ENCODE measurements at regions not wholly inside any gene's neighbourhood (a gene's known extent, or its start where the extent isn't known, plus 50 kb on each side); places are given as distances from the start of the nearest gene placed in this dataset.

DNA sequence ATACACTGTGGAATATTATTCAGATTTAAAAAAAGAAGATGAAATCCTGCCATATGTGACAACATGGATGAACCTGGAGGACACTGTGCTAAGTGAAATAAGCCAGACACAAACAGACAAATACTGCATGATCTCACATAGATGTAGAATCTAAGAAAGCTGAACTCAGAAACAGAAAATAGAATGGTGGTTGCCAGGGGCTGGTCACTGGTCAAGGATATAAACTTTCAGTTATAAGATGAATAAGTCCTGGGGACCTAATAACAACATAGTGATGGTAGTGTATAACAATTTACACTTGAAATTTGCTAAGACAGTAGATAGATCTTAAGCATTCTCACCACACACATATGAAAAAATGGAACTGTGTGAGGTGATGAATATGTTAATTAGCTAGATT, 161.3 kb upstream of the TMCC3 start:
- FAIRE-seq = no peak
- Histone ChIP-seq H3K27me3 (ENCODE audit: control insufficient read depth, insufficient read depth, low read length) (no peaks in the 10 kb centered on the region), H3K4me3 (ENCODE audit: low read depth, low read length) (no peak overlapping the region), H3K36me3 (ENCODE audit: control insufficient read depth, insufficient read depth, low read length) (no peaks in the 10 kb centered on the region)
- DNase-seq (ENCODE audit: low read depth) = no peak
- TF ChIP-seq, protein P1, sequence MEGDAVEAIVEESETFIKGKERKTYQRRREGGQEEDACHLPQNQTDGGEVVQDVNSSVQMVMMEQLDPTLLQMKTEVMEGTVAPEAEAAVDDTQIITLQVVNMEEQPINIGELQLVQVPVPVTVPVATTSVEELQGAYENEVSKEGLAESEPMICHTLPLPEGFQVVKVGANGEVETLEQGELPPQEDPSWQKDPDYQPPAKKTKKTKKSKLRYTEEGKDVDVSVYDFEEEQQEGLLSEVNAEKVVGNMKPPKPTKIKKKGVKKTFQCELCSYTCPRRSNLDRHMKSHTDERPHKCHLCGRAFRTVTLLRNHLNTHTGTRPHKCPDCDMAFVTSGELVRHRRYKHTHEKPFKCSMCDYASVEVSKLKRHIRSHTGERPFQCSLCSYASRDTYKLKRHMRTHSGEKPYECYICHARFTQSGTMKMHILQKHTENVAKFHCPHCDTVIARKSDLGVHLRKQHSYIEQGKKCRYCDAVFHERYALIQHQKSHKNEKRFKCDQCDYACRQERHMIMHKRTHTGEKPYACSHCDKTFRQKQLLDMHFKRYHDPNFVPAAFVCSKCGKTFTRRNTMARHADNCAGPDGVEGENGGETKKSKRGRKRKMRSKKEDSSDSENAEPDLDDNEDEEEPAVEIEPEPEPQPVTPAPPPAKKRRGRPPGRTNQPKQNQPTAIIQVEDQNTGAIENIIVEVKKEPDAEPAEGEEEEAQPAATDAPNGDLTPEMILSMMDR (IDR thresholded peaks at IDR 0.05; ENCODE audit: insufficient read depth, low read length, severe bottlenecking) = no peak

DNA sequence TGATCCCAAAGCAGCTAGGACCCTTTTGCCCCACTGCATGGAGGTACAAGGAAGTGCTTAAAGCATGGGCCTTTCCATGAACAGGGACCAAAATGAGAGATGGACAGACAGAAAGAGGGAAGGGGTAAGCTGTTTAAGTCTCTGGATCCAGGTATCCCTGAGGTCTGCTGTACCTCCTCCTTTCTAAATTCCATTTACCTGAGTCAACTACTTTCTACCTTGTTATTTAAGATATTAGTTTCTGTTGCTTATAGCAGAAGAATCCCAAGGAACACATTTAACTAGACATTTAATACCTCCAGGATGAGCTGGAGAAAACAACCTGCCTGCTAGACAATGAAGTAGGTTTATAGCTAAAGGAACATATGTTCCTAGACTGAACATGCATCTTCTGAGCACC, 157.6 kb upstream of the TMCC3 start:
- DNase-seq (ENCODE audit: low read depth) (peak; percentile 26), FAIRE-seq (no peak)
- no peaks in the 10 kb centered on the region for H3K27me3 ChIP-seq (ENCODE audit: control insufficient read depth, insufficient read depth, low read length)
- H3K4me3 ChIP-seq (ENCODE audit: low read depth, low read length) = no peak overlapping the region
- TF ChIP-seq, protein P1 (IDR thresholded peaks at IDR 0.05; ENCODE audit: insufficient read depth, low read length, severe bottlenecking) = no peak
- H3K36me3 ChIP-seq (ENCODE audit: control insufficient read depth, insufficient read depth, low read length) = no peaks in the 10 kb centered on the region

DNA sequence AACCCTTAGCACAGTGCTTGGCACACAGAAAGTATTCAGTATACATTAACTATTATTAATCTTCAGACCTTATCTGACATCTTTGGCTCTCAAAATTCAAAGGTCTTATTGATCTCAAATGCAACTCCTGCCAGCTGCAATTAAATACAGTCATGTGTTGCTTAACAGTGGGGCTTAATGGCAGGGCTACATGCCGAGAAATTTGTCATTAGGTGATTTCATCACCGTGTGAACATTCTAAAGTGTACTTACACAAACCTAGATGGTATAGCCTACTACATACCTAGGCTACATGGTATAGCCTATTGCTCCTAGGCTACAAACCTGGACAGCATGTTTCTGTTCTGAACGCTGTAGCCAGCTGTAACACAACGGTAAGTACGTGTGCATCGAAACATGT, 156.3 kb upstream of the TMCC3 start:
- DNase-seq (ENCODE audit: low read depth) = peak; percentile 13
- no peak overlapping the region for H3K4me3 ChIP-seq (ENCODE audit: low read depth, low read length)
- TF ChIP-seq, protein P1 (IDR thresholded peaks at IDR 0.05; ENCODE audit: insufficient read depth, low read length, severe bottlenecking) = no peak
- no peak for FAIRE-seq
- no peaks in the 10 kb centered on the region for H3K27me3 ChIP-seq (ENCODE audit: control insufficient read depth, insufficient read depth, low read length)
- no peaks in the 10 kb centered on the region for H3K36me3 ChIP-seq (ENCODE audit: control insufficient read depth, insufficient read depth, low read length)

DNA sequence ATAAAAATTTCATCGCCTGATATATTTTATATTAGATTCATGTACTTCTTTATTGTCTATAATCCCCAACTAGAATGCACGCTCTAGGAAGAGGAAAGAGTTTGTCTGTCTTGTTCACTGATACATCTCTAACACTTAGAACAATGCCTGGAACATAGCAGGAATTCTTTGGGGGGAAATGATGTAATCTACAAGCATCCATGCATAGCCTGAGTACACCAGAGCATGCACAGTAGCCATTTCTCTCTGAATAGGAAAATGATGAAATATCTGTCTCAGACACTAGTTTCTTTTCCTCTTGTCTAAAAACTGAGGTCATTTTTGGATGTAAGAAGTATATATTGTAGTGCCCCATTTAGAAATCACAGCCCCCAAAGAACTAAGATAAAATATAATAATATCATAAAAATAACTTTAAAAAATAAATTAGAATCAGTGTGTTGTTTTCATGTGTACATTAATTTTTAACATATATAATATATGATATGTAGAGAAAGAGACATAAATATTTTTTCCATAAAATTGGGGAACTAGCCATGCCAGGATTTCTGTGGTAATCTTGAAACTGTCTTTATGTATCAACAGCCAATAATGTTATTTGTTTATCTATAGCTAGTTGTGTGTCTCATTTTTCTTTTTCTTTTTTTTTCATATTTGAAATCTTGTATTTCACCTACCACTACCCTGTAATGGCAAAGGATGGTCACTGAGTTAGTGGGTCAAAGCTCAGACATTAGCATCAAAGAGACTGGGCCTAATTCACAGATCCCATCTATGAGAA, 155.6 kb upstream of the TMCC3 start:
- TF ChIP-seq, protein P1 (IDR thresholded peaks at IDR 0.05; ENCODE audit: insufficient read depth, low read length, severe bottlenecking) = no peak
- Histone ChIP-seq H3K4me3 (ENCODE audit: low read depth, low read length) (no peak overlapping the region), H3K27me3 (ENCODE audit: control insufficient read depth, insufficient read depth, low read length) (no peaks in the 10 kb centered on the region), H3K36me3 (ENCODE audit: control insufficient read depth, insufficient read depth, low read length) (no peaks in the 10 kb centered on the region)
- FAIRE-seq (no peak), DNase-seq (ENCODE audit: low read depth) (peak; percentile 59)

DNA sequence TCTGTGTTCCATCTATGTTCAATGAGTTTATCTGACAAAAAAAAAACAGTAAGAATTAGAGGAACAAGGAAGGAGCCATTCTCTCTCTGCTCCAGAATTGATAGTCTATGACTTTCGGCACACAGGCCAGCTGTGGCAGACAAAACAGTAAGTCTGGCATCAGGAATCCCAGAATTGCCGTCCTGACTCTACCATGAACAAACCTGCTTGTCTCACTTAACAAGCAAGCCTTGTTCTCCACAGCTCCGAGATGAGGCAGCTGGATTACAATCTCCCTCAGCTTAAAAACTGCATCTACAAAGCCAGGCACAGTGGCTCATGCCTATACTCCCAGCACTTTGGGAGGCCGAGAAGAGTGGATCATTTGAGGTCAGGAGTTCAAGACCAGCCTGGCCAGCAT, 153.6 kb upstream of the TMCC3 start:
- FAIRE-seq = no peak
- DNase-seq (ENCODE audit: low read depth) = no peak
- no peak overlapping the region for H3K4me3 ChIP-seq (ENCODE audit: low read depth, low read length)
- H3K36me3 ChIP-seq (ENCODE audit: control insufficient read depth, insufficient read depth, low read length) = no peaks in the 10 kb centered on the region
- H3K27me3 ChIP-seq (ENCODE audit: control insufficient read depth, insufficient read depth, low read length) = no peaks in the 10 kb centered on the region
- TF ChIP-seq, protein P1 (IDR thresholded peaks at IDR 0.05; ENCODE audit: insufficient read depth, low read length, severe bottlenecking) = no peak

DNA sequence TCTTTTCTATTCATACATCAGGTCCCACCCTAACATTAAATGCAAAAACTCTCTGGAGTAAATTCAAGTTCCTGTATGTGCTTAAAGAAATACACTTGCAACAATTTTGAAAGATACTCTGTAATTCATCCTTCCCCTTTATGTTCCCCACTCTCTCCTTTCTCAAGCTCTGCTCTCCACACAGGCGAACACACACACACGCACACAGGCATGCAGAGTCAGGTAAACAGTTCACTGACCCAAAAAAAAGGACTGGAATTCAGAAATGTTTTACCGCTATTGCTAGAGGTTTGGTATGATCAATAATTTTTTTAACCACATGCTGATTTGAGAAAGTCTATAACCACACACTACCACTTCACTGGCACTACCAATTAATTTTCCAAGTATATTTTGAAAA, 152.4 kb upstream of the TMCC3 start:
- no peaks in the 10 kb centered on the region for H3K36me3 ChIP-seq (ENCODE audit: control insufficient read depth, insufficient read depth, low read length)
- FAIRE-seq (no peak), DNase-seq (ENCODE audit: low read depth) (no peak)
- no peaks in the 10 kb centered on the region for H3K27me3 ChIP-seq (ENCODE audit: control insufficient read depth, insufficient read depth, low read length)
- TF ChIP-seq, protein P1 (IDR thresholded peaks at IDR 0.05; ENCODE audit: insufficient read depth, low read length, severe bottlenecking) = no peak
- no peak overlapping the region for H3K4me3 ChIP-seq (ENCODE audit: low read depth, low read length)

Data from bronchial epithelial cell (primary cell).